SU-DHL-6 (cell line): ENCODE measurements at regions not wholly inside any gene's neighbourhood (a gene's known extent, or its start where the extent isn't known, plus 50 kb on each side); places are given as distances from the start of the nearest gene placed in this dataset.

Source experiments
- H2AFZ ChIP-seq: fragments of 200-600 bp; sonication (generic); 2 replicates; pipeline ENCODE4 v1.6.1; 2014; ENCODE audit warnings: low read depth, mild to moderate bottlenecking, moderate library complexity, mixed read lengths, antibody characterized with exemption, low read length; ENCODE audit not compliant: severe bottlenecking
- H3F3A ChIP-seq: fragments of 200-600 bp; shearing (Covaris generic); 2 replicates; pipeline ENCODE4 v1.6.0; 2016; ENCODE audit warnings: antibody characterized with exemption, mild to moderate bottlenecking; ENCODE audit not compliant: insufficient read depth
- H3K27ac ChIP-seq: fragments of 200-600 bp; sonication (generic); 2 replicates; pipeline ENCODE4 v1.5.1; 2016; ENCODE audit warnings: low read depth, mild to moderate bottlenecking, low read length, moderate library complexity, mixed read lengths
- H3K27me3 ChIP-seq: fragments of 200-600 bp; sonication (generic), shearing (Covaris generic); 2 replicates; pipeline ENCODE4 v1.6.0; 2014; ENCODE audit warnings: mild to moderate bottlenecking, low read length
- H3K36me3 ChIP-seq: fragments of 200-600 bp; sonication (generic); 2 replicates; pipeline ENCODE4 v1.6.1; 2014; ENCODE audit warnings: mild to moderate bottlenecking, low read length, mixed read lengths
- H3K4me2 ChIP-seq: fragments of 300-600, 200-600 bp; shearing (Covaris generic), sonication (generic); 2 replicates; pipeline ENCODE4 v1.6.0; 2014; ENCODE audit warnings: low read length, low read depth, mild to moderate bottlenecking; ENCODE audit not compliant: poor library complexity, severe bottlenecking
- H3K4me3 ChIP-seq: fragments of 200-600 bp; sonication (generic); 2 replicates; pipeline ENCODE4 v1.5.1; 2014; ENCODE audit warnings: antibody characterized with exemption, low read length, mild to moderate bottlenecking, mixed read lengths; ENCODE audit not compliant: insufficient read depth, poor library complexity, severe bottlenecking
- H3K79me2 ChIP-seq: fragments of 200-600 bp; sonication (generic); 2 replicates; pipeline ENCODE4 v1.6.1; 2014; ENCODE audit warnings: mild to moderate bottlenecking, low read length, moderate library complexity; ENCODE audit not compliant: insufficient read depth
- H3K9ac ChIP-seq: fragments of 200-600 bp; sonication (generic); 2 replicates; pipeline ENCODE4 v1.7.0; 2014; ENCODE audit warnings: mild to moderate bottlenecking, low read length
- H3K9me2 ChIP-seq: fragments of 200-600 bp; sonication (generic); replicated peaks from 2 replicates; pipeline ENCODE4 v1.6.1; 2014; ENCODE audit warnings: low read length; ENCODE audit not compliant: insufficient read depth
- H3K9me3 ChIP-seq: fragments of 200-600 bp; sonication (generic); 2 replicates; pipeline ENCODE4 v1.6.1; 2014; ENCODE audit warnings: low read length, mixed read lengths; ENCODE audit not compliant: insufficient read depth
- H4K20me1 ChIP-seq: fragments of 200-600 bp; sonication (generic); 2 replicates; pipeline ENCODE4 v1.6.1; 2014; ENCODE audit warnings: low read depth, mild to moderate bottlenecking, antibody characterized with exemption, low read length, moderate library complexity, mixed read lengths
- CTCF ChIP-seq: fragments of 200-600 bp; sonication (generic); IDR thresholded peaks from one replicate; pipeline ENCODE4 v1.5.1; 2017; ENCODE audit warnings: antibody characterized with exemption, mild to moderate bottlenecking, low read length, moderate library complexity; ENCODE audit not compliant: insufficient read depth, poor library complexity, severe bottlenecking
- EZH2phosphoT487 ChIP-seq: fragments of 200-600 bp; sonication (generic), shearing (Covaris generic); conservative IDR thresholded peaks from 2 replicates; pipeline ENCODE4 v1.6.1; 2018; ENCODE audit warnings: mild to moderate bottlenecking, antibody characterized with exemption, low read length, moderate library complexity, mixed read lengths

GRCh38 chr4:138573246-138573645 is 331.1 kb upstream of the SLC7A11 start:
- no peaks in the 10 kb centered on the region for H3K27me3 ChIP-seq
- H3K36me3 ChIP-seq: no peaks in the 10 kb centered on the region
- no peak for TF ChIP-seq CTCF
- TF ChIP-seq EZH2phosphoT487: no peak
- no peaks in the 10 kb centered on the region for H3K79me2 ChIP-seq
- no peaks in the 10 kb centered on the region for H3K9me2 ChIP-seq
- H3K4me2 ChIP-seq: no peak overlapping the region
- H3K4me3 ChIP-seq: no peak overlapping the region
- no peak overlapping the region for H2AFZ ChIP-seq
- no peak overlapping the region for H3K27ac ChIP-seq
- H3K9me3 ChIP-seq: no peaks in the 10 kb centered on the region
- H3F3A ChIP-seq: no peaks in the 10 kb centered on the region
- no peaks in the 10 kb centered on the region for H4K20me1 ChIP-seq
- no peak overlapping the region for H3K9ac ChIP-seq

DNA sequence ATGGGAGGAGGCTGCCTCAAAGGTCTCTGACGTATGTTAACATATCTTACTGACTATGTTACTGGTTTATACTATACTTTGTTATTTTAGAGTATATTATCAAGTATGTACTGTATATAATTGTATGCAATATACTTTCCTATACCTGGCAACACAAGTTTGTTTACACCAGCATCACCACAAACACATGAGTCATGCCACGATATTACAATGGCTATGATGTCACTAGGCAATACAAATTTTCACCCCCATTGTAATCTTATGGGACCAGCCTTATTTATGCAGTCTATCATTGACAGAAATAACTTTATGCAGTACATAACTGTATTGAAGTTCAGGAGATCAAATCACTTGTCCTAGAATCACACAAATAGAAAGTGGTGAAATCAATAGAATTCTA is 329.9 kb upstream of the SLC7A11 start:
- H3K79me2 ChIP-seq: no peaks in the 10 kb centered on the region

DNA sequence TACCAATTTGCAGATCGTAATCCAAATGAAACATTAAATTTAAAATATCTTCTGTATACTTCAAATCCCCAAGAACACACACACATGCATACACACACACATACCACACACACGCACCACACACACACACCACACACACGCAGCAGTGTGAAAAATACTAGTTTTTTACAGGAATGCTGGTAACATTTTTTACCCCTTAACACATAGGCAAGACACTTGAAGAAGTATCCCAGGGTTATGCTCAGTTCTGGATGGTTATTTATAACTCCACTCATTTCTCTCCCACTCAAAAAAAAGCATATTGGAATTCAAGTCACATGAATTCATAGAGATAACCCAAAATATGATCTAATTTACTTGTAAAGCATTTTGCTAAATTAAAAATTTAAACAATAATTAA is 325.5 kb upstream of the SLC7A11 start:
- H3K9me3 ChIP-seq: no peaks in the 10 kb centered on the region
- H3K27ac ChIP-seq: no peak overlapping the region
- TF ChIP-seq EZH2phosphoT487 (no peak), CTCF (no peak)
- no peak overlapping the region for H3K4me3 ChIP-seq
- no peak overlapping the region for H2AFZ ChIP-seq
- H3K4me2 ChIP-seq: no peak overlapping the region
- no peak overlapping the region for H3K9ac ChIP-seq
- H3K27me3 ChIP-seq: no peaks in the 10 kb centered on the region
- no peaks in the 10 kb centered on the region for H3K79me2 ChIP-seq
- no peaks in the 10 kb centered on the region for H3K36me3 ChIP-seq
- H3K9me2 ChIP-seq: no peaks in the 10 kb centered on the region
- H3F3A ChIP-seq: no peaks in the 10 kb centered on the region
- no peaks in the 10 kb centered on the region for H4K20me1 ChIP-seq

More for the DNA sequence above, 329.9 kb upstream of the SLC7A11 start:
- Histone ChIP-seq H3K9me3 (no peaks in the 10 kb centered on the region), H3K36me3 (no peaks in the 10 kb centered on the region), H3K9ac (no peak overlapping the region), H3K4me2 (no peak overlapping the region), H3K27me3 (no peaks in the 10 kb centered on the region), H3K9me2 (no peaks in the 10 kb centered on the region), H3K4me3 (no peak overlapping the region), H2AFZ (no peak overlapping the region), H3F3A (no peaks in the 10 kb centered on the region), H4K20me1 (no peaks in the 10 kb centered on the region), H3K27ac (no peak overlapping the region)
- no peak for TF ChIP-seq EZH2phosphoT487
- TF ChIP-seq CTCF: no peak
